ENCODE measurements at regions not wholly inside any gene's neighbourhood (a gene's known extent, or its start where the extent isn't known, plus 50 kb on each side); places are given as distances from the start of the nearest gene placed in this dataset.

DNA sequence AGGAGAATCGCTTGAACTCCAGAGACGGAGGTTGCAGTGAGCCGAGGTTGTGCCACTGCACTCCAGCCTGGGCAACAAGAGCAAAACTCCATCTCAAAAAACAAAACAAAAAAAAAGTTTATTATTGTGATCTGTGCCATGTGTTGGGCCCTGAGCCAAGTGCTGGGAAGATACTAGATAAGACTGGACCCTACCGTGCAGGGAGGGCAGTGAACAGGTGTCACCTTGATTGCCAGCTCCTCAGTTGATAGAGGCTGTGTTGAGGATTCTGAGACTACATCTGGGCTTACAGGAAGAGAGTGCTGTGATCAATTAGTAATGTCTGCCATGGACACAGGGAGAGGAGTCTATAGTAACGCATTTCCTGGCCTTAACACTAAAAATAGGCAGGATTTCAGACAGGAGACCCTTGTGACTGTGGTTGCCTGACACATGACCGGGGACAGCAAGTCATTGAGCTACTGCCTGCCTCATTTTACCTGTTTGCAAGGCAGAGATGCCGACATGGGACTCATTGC, 201.5 kb downstream of the C9orf50 start:
- TF ChIP-seq EZH2 (IDR thresholded peaks at IDR 0.05; ENCODE audit: low read depth) = no peak
- TF ChIP-seq, protein P1, sequence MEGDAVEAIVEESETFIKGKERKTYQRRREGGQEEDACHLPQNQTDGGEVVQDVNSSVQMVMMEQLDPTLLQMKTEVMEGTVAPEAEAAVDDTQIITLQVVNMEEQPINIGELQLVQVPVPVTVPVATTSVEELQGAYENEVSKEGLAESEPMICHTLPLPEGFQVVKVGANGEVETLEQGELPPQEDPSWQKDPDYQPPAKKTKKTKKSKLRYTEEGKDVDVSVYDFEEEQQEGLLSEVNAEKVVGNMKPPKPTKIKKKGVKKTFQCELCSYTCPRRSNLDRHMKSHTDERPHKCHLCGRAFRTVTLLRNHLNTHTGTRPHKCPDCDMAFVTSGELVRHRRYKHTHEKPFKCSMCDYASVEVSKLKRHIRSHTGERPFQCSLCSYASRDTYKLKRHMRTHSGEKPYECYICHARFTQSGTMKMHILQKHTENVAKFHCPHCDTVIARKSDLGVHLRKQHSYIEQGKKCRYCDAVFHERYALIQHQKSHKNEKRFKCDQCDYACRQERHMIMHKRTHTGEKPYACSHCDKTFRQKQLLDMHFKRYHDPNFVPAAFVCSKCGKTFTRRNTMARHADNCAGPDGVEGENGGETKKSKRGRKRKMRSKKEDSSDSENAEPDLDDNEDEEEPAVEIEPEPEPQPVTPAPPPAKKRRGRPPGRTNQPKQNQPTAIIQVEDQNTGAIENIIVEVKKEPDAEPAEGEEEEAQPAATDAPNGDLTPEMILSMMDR (conservative IDR thresholded peaks at IDR 0.05) = no peak
